HPDE6-E6E7 (cell line): ENCODE measurements at regions not wholly inside any gene's neighbourhood (a gene's known extent, or its start where the extent isn't known, plus 50 kb on each side); places are given as distances from the start of the nearest gene placed in this dataset.

ENCODE experiments used
- DNase-seq: peaks from one replicate; pipeline ENCODE4 v3.0.0; 2011; ENCODE audit warnings: missing footprints; ENCODE audit errors: extremely low spot score

DNA sequence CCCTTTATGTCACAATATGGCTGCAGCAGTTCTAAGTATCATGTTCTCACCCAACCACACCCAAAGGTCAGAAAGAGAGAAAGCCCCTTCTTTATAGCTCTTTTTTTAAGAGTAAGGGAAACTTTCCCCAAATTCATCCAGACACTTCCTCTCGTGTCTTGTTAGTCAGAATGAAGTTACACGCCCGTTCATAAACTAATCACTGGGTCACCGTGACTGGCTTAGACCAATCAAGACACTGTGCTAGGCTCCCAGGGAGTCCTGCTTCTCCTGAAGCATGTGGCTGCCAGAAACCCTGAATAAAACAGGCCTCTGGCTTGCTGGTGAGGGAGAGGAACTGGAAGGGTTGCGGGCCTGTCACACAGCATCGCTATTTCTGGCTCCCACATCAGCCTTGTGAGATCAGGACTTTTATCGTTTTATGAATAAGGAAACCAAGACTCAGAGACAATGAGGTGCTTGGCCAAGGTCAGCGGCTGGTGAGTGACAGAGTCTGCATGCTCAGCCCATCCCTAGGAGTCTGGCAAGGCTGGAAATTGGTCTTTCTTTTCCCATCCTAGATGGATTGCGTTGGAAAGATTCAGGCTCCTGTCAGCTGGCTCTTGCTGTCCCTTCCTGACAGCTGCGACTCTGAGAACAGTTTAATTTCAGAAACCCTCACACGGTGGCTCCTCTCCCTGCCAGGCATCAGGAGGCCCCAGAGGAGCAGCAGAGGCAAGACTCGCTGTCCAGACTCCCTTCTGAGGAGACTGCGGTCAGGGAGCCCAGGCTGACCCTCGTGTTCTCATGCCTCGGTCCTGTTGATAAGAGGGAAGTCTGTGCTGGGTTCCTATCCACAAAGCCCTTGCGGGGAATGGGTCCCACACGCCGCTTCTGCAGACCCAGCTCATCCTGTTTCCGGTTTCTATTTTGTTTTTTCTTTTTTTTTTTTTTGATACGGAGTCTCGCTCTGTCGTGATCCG lies 104.5 kb upstream of the TAF1B start:
- DNase-seq = no peak

DNA sequence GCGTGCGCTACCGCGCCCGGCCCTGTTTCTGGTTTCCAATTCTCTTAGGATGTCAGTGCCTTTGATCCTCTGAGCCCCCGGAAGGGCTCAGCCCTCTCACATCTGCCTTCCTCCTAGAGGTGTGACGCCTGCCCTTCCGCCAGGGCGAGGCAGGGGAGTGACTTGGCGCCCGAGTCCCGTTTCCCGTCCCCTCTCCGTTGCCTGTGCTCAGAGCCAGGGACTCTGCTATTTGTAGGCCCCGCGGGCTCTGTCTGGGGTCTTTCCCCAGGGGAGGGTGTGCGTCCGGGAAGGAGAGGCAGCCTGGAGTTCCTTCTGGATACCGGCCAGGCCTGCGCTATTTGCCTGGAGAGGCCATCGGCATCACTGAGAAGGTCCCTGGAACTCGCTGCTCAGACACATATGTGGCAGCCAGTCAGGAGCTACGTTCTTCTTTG lies 103.7 kb upstream of the TAF1B start:
- DNase-seq = no peak

DNA sequence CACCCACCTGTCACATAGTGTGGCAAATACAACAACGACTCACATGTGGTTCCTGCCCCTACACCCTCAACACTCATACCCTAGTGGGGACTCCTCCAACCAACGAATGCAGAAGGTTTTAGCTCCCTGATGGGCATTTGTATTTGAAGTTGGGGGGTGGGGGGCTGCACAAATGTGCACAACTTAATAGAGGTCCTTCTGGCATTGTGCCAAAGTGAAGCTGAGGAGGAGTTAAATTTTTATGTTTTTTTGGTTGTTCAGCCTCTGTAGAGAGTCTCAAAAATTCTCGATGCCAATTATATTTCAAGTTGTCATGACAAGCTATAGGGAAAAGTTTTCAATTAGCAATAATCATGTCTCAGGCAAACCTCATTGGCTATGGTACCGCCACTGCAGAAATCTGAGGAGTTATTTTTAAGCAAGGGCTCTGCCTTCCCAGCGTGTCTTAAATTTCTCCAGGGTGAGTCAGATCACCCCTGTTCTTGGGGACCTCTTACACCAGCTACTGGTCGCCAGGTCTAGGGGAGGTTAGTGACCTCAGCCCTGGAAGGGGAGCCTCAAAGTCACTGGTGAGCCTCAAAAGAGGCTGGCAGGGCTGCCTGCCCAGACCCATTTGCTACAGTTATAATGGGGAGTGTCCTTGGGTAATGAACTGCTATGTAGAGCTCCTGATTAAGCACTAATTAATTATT lies 102.7 kb upstream of the TAF1B start:
- DNase-seq = no peak

DNA sequence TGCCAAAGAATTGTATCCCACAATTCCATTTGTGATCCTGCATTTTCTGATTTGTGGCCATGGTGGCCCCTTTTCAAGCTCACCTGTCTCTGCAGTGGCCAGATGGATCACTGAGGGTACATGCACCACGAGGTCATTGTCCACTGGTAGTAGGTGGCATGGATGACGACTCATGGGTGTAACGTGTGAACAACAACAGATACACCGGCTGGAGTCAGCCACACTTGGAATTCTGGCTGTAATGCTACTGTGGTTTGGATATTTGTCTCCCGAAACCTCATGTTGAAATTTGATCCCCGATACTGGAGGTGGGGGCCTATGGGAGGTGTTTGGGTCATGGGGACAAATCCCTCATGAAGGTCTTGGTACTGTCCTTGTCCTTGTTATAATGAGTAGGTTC lies 102.2 kb upstream of the TAF1B start:
- no peak for DNase-seq

DNA sequence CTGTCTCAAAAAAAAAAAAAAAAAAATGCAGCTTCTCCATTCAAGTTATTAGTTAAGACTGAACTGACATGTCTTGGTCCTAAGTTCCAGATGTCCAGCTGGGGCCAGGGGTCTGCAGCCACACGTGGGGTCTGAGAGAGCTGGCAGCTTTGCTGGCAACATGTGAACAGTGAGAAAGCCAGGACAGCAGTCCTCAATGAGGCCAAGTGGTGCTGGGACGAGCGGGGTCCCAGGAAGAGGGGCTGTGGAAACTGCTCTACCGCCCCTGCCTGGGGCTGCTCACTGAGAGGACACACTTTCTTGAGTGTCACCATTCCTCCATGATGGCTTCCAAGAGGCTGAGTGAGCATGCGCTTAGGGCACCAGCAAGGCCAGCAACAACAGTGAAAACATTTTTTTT lies 100.7 kb upstream of the TAF1B start:
- no peak for DNase-seq

DNA sequence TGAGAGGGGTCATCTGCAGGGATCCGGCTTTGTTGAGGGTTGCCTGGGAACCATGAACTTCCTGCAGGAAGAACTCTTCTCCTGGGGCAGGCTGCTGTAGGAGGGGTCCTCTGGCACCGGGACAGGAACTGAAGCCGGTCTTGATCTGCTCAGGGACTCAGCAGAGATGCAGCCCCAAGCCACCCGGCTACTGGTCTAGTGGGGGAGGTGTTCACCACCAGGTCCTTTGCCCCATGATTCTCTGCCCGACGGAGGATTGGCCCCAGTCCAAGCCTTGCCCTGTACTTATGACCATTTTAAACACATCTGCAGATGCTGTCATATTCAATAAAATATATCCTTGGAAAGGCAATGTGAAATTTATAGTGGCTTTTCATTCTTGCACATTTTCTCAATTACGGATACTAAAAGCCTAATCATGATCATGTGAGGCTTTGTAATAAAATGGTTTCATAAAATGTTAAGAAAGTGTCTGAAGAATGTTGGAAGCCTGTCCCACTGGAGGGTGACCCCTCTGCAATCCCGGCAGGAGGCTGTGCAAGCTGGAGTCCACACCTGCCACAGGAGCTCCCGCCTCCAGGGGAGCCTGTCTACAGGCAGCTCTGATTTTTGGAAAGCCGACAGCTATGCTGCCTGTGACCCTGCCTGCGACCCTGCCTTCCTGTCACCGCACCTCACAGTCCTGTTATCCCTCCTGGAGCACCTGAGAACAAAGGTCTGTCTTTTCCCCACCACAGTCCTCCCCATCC lies 98.8 kb upstream of the TAF1B start:
- DNase-seq = no peak

DNA sequence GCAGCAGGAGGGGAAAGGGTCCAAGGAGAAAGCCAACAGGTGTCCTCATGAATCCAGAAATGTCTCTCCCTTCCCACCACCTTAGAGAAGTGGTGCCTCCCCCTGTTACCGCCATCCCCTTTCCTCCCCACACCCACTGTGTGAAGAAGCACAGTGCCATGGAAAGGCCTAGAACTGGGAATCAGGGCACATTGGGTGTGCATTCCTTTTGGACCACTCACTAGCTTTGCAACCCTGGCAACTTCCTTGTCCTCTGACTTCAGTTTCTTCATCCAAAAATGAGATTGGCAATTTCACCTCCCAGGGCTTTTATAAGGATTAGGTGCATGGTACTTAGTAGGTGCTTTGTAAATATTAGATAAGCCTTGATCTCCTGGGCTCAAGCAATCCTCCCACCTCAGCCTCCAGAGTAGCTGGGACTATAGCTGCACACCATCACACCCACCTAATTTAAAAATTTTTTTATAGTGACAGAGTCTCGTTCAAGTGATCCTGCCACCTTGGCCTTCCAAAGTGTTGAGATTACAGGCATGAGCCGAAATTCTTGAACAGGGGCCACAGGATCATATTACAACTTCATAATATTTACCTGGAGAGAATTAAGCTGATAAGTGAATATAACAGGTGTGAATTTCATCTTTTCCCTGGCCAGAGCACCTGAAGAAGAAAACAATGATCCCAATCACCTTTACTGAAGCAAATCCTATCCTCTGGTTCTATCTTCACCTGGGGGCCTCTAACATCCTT lies 97.9 kb upstream of the TAF1B start:
- DNase-seq = no peak

DNA sequence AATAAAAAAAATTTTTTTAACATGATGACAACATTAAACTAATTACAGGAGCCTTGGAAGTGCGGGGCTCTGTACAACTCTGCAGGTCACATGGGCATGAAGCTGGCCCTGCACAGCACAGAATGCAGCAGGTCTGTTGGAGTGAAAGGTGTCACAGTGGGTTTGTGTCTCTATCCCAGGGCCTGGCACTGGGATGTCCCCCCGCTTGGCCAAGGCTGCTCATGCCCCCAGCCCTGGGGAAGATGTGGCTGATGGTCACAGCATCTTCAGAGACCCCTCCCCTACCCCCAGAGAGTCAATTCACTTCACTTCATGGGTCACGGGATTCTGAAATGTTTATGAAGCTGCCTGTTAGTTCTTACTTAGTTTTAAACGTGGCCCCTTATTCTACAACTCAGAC lies 95.9 kb upstream of the TAF1B start:
- DNase-seq = no peak

DNA sequence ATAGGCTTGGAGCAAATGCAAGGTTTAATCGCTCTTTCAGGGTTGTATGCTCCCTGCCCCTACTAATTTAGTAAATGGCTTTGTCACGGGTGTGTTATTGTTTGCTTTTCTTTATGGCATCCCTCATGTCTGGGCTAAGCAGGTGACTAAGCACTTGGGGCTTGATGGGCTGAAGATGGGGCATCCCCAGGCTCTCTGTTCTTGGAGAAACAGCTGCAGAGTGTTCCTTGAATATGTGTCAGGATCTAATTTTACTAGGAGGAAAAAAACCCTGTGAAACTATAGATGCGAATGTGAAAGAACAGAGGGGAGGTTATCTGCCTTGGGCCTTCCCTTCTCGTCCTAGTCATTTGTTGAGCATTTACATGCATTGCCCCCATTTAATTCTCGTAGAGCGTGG lies 94.7 kb upstream of the TAF1B start:
- DNase-seq = no peak

DNA sequence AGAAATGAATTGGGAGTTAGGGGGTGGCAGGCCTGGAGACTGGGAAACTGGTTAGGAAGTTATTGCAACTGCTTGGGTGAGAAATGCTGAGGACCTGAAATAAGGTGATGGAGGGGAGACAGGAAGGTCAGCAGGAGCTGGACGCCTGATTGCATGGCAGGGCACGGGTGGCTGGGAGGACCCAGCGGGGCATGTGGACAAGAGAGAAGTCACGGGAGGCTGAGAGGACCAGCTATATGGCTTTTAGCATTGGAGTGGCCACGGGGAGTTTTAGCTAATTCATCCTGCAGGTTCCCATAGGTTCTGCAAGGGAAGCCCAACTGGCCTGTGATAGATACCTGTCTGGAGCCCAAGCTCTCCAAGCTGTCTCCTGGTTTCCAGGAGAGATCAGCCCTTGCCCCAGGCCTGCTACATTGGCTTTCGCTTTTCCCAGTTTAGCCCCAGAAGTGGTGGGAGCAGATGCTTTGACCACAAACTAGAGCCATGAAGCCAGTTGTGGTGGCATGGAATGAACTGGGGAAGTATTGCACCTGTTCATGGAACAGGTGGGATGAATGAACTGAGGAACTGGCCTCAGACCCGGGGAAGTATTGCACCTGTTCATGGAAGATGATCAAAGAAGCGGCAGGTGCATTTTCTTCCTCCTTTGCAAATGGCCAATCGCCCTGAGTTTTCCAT lies 93.6 kb upstream of the TAF1B start:
- DNase-seq = no peak

DNA sequence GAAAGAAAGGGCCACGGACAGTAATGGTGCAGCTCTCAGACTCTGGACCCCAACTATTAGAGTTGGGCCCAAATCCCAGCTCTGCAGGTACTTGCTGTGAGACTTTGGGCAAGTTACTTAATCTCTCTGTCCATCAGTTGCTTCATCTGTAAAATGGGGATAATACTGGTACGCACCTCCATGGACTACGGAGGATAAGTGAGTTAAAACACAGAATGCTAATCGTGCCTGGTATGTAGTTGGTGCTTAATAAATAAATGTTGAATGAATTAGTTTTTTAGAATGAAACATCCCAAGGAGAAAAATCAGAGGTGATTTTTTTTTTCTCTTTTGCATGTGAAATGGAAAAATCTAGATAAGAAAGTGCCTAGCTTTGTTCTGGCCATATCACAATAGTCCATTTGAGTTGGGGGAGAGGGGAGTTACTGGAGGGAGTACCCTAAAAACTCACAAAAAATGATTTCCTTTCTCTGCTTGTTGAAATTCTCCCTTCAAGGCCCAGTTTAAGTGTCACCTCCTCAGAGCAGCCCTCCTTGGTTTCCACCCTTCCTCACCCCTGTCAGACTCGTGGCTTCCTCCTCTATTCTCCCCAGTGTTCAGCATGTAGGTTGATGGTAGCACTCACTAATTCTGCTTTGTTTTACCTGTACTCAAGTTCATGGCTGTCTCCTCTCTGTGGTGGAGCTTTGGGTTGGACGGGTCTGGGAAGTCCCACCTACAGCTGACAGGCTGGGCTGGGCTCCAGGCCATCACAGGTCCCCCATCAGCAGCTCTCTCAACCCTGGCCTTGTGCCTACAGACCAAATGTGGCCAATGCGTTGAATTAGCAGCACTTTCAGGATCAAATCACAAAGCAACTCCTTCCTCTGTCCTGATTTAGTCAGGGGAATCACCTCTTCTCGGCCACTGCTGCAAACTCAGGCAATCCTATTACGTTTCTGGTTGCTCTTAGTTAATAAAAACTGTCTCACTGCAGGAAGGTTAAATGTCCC lies 92.8 kb upstream of the TAF1B start:
- no peak for DNase-seq

DNA sequence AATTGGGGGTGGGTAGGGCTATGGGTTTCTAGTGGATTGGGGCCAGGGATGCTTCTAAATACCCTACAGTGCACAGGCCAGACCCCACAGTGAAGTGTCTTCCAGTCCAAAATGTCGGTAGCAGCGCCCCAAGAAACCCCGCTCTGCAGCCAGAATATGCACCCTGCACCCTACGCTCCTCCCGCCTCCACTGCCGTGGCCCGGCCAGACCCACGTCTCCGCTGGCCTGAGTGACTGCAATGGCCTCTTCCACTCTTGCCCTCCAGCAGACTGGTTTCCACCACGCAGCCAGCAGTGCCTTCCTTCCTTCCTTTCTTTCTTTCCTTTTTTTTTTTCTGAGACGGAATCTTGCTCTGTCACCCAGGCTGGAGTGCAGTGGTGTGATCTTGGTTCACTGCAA lies 91.4 kb upstream of the TAF1B start:
- DNase-seq = no peak

DNA sequence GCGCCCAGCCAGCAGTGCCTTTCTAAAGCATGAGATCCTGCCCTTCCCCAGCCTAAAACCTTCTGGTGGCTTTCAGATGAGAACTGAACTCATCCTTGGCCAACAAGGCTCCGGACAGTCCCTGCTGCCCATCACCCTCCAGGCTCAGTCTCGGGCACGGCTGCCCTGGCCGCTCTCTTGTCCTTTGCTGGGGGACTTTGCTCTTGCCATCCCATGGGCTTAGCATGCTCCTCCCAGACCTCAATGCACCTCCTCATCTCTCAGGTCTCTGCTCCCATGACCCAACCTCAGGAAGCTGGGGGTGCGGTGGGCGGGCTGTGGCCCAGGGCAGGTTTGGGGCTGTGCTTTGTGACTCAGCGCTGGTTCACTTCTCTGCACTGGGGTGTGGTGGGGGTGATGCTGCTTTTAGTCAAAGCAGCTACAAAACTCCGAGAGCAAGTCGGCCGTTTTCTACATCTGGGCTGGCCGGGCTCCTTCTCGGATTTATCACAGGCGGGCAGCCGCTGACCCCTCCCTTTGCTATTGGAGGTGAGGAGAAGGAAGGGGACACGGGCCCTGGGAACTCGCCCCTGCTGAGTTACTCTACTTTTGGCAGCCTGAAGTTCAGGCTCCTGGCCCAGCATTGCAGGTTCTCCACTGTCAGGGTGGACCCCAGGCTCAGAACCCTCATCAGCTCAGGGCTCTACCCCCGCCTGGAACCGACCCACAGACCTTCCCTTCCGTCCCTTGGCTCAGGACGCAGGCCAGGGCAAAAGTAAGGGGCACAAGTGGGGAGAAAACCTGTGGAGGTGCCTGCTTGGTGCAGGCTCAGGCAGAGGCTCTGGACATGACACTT lies 90.6 kb upstream of the TAF1B start:
- DNase-seq = peak; percentile 97

DNA sequence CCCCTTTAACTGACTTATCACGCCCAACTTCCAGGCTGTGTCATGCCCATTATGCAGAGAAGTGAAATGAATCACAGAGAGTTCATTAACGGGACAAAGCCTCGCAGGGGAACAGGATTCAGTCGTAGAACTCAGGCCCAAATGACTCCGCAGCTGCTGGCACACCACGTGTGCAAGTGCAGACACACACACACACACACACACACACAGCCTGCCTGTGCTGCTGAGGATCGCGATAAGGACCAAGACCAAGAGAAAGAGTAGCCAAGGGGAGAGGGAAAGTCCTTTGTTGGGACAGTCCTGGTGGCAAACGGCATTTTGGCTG lies 90.0 kb upstream of the TAF1B start:
- peak; percentile 96 for DNase-seq

DNA sequence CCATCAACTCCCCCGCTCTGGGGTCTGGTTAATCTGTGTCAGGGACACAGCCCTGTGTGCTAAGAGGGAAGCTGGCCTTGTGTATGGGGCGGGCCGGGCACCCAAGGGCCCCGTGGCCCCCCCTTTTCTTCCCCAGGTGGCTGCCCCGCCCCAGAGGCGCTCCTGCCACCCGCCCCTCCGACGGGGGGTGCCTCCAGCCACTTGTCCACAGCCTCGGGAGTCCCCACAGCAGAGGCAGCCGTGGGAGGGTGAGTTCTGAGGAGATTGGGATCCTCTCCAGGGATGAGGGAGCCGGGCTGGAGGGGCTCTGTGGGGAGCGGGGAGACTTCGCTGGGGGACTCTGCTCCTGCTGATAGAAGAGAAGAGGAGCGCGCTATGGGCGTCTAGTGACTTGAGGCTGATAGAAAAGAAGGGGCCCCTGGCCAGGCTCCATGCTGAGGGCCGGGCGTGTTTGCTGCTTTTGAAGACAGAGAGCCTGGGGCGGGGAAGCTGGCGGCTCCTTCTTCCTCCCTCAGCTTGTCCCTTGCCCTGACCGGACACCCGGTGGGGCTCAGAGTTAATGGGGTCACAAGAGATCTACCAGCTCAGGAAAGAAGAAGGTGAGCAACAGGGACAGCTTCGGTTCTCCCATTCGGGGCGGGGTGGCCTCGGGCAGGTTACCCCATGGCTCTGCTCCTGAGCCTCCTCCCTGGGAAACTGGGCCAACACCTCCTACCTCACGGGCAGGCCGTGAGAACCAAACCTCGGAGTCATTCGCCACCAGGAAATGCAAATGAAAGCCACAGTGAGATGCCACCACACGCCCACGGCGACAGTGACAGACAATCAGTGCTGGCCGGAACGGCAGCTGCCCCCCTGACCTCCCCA lies 89.4 kb upstream of the TAF1B start:
- DNase-seq = peak; percentile 62

DNA sequence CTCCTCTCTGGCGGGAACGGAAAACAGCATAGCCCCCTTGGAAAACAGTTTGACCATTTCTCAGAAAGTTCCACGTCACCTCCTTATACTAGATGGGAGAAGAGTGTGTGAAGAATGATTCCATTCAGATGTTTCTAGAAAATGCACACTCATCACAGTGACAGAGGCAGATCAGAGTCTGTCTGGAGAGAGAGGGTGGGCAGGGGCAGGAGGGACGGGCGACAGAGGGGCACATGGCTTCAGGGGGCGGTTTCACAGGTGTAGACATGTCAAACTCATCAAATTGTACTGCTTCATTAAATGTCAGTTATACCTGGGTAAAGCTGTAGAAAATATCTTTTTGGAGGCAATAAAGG lies 88.8 kb upstream of the TAF1B start:
- DNase-seq = no peak

DNA sequence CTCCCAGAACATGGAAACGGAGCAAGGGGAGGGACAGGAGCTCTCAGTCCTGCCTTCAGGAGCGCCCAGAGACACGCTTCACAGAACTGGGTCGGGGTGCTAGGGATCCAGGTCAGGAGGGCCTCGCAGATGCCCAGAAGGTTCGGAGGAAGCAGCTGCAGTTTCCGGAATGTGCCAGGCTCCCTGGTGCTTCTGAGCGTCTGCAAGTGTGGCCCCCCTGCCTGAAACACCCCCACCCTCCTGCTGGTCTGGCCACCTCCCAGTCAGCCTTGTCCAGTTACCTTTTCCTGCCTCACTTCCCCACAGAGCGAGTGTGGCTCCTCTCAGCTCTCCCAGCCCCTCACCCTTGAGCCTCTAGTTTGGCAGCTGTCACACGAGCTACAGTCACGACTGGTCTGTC lies 88.3 kb upstream of the TAF1B start:
- no peak for DNase-seq

DNA sequence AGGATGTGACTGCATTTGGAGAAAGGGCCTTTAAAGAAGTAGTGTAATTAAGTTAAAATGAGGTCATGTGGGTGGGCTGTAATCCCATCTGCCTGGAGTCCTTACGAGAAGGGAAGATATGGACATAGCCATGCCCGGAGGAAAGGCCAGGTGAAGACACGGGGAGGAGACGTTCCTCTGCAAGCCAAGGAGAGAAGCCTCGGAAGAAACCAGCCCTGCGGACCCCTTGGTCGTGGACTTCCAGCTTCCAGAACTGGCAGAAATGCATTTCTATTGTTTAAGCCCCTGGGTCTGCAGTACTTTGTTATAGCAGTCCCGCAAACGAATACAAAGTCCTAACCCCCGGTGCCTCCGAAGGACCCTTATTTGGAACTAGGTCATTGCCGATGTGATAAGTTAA lies 87.6 kb upstream of the TAF1B start:
- DNase-seq = no peak
